AG04450 (cell line): ENCODE measurements at regions not wholly inside any gene's neighbourhood (a gene's known extent, or its start where the extent isn't known, plus 50 kb on each side); places are given as distances from the start of the nearest gene placed in this dataset.

Experiments
- CTCF ChIA-PET: fragments of 300-600, 350-600 bp; formaldehyde crosslinking; extraction: SDS; loops from one replicate; lab custom pipeline; 2022; ENCODE audit warnings: antibody characterized with exemption, inconsistent platforms; lab: Charles Lee
- POLR2A ChIA-PET: fragments of 350-600 bp; formaldehyde crosslinking; extraction: SDS; loops from one replicate; lab custom pipeline; 2021; ENCODE audit warnings: antibody characterized with exemption, inconsistent platforms; lab: Yijun Ruan, JAX
- DNase-seq: peaks from one replicate; pipeline ENCODE4 v3.0.0-alpha.2; 2011; ENCODE audit warnings: low read depth, low spot score
- H3K27ac ChIP-seq: one replicate; pipeline ENCODE4 v1.5.1; 2012; ENCODE audit warnings: low read depth, low read length, control low read depth
- H3K27me3 ChIP-seq: one replicate; pipeline ENCODE4 v1.6.0; 2012; ENCODE audit warnings: low read length; ENCODE audit not compliant: control insufficient read depth, insufficient read depth
- H3K4me3 ChIP-seq: 2 replicates; pipeline ENCODE4 v1.5.1; 2011; ENCODE audit warnings: mild to moderate bottlenecking, low read depth, low read length, control low read depth
- H3K9me3 ChIP-seq: 2 replicates; pipeline ENCODE4 v1.5.1; 2012; ENCODE audit warnings: low read length; ENCODE audit not compliant: control insufficient read depth, insufficient read depth
- TF ChIP-seq, protein P1 (sequence below): IDR thresholded peaks from 2 replicates; pipeline ENCODE4 v1.5.1; 2011; ENCODE audit warnings: low read depth, low read length, control low read depth, inconsistent platforms

DNA sequence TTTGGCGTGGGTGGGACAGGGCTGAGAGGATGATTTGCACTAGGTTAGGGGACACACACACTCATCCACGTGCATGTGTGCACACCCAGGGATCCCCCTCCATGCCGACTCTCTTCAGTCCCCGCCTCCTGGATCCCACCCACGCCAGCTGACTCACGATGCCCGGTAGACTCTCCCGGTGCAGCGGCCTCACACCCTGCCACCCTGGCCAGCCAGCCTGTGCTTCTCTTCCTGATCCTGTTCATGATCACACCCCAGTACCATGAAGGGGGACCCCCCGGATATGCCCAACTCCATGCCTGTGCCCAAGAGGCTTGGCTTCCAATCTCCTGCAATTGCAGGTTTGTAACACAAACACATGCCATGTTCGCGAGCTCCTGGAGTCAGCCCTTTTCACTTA is 157.8 kb upstream of the HDAC4 start:
- H3K4me3 ChIP-seq = no peak overlapping the region
- no peaks in the 10 kb centered on the region for H3K27me3 ChIP-seq
- H3K9me3 ChIP-seq = peaks cover 28% of the 10 kb centered on the region
- no peak overlapping the region for H3K27ac ChIP-seq
- no peak for DNase-seq
- ChIA-PET CTCF (no interaction called here), POLR2A (no interaction called here)
- TF ChIP-seq, protein P1, sequence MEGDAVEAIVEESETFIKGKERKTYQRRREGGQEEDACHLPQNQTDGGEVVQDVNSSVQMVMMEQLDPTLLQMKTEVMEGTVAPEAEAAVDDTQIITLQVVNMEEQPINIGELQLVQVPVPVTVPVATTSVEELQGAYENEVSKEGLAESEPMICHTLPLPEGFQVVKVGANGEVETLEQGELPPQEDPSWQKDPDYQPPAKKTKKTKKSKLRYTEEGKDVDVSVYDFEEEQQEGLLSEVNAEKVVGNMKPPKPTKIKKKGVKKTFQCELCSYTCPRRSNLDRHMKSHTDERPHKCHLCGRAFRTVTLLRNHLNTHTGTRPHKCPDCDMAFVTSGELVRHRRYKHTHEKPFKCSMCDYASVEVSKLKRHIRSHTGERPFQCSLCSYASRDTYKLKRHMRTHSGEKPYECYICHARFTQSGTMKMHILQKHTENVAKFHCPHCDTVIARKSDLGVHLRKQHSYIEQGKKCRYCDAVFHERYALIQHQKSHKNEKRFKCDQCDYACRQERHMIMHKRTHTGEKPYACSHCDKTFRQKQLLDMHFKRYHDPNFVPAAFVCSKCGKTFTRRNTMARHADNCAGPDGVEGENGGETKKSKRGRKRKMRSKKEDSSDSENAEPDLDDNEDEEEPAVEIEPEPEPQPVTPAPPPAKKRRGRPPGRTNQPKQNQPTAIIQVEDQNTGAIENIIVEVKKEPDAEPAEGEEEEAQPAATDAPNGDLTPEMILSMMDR = no peak

DNA sequence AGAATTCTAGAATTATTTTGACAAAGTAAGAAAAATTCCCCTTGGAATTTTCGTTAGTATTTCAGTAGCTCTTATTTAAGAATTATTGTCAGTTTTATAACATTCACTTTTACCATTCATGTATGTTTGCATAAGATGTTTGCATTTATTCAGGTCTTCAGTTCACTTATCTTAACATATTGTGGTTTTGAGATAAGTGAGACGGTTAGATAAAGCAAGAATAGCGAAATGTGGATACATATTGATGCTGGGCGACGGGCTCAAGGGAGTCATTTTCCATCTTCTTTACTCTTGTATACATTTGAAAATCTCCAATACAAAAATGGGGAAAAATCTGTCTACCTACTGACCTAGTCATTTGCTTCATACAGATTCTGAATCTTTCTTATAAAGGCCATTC is 156.7 kb upstream of the HDAC4 start:
- H3K9me3 ChIP-seq = peaks cover 22% of the 10 kb centered on the region; the same call in 1 of the 2 replicates
- no peak for DNase-seq
- no peak overlapping the region for H3K4me3 ChIP-seq
- ChIA-PET POLR2A (no interaction called here), CTCF (no interaction called here)
- TF ChIP-seq, protein P1 = no peak
- no peaks in the 10 kb centered on the region for H3K27me3 ChIP-seq
- no peak overlapping the region for H3K27ac ChIP-seq

DNA sequence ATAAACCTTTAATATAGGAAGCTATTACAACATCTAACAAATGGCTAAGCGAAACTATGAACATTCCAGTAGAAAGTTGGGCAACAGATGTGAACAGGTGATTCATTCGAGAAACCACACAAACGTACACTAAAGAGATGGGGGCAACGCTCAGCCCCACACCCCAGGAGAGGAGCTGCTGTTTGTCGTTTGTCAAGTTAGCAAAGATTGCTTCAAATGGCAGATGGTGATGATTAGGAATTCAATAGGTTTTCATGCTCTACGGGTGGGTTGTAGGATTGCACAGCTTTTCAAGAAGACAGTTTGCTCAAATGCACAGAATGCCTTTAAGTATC is 154.7 kb upstream of the HDAC4 start:
- CTCF ChIA-PET = no interaction called here
- H3K27me3 ChIP-seq = no peaks in the 10 kb centered on the region
- H3K27ac ChIP-seq = no peak overlapping the region
- H3K4me3 ChIP-seq = no peak overlapping the region
- POLR2A ChIA-PET = no interaction called here
- peaks cover 20% of the 10 kb centered on the region; the same call in 1 of the 2 replicates for H3K9me3 ChIP-seq
- no peak for DNase-seq
- TF ChIP-seq, protein P1 = no peak

DNA sequence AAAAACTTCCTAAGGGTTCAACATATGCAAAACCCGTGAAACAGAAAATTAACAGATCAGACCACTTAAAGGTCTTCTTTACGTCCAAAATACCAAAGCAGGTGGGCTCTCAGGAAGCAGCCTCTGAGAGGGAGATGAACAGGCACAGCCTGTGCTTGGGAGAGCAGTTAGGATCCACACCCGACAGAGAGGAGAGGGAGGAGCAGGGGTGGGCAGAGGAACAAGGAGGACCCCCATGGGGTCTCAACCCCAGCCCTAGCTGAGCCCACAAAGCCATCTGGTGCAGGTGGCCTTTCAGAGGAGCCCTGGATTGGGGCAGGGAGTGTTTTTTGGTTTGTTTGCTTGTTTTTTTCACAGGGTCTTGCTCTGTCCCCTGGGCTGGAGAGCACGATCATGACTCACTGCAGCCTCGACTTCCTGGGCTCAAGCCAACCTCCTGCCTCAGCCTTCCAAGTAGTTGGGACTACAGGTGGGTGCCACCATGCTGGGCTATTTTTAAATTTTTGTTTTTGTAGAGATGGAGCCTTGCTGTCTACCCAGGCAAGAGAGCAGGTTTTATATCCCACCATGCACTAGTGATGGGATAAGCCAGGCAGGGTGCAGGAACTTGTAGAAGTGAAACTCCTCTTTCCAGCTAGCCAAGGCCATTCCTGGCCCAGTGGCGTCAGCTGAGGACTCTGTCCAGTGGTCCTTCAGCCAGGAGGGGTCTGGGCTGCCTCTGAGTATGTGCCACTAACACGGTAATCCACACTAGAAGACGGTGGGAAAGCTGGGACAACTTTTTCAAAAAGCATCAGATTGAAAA is 154.1 kb upstream of the HDAC4 start:
- no peak overlapping the region for H3K27ac ChIP-seq
- no peak for DNase-seq
- H3K27me3 ChIP-seq = no peaks in the 10 kb centered on the region
- H3K4me3 ChIP-seq = no peak overlapping the region
- POLR2A ChIA-PET = no interaction called here
- H3K9me3 ChIP-seq = peaks cover 20% of the 10 kb centered on the region; the same call in 1 of the 2 replicates
- TF ChIP-seq, protein P1 = no peak
- CTCF ChIA-PET = no interaction called here

DNA sequence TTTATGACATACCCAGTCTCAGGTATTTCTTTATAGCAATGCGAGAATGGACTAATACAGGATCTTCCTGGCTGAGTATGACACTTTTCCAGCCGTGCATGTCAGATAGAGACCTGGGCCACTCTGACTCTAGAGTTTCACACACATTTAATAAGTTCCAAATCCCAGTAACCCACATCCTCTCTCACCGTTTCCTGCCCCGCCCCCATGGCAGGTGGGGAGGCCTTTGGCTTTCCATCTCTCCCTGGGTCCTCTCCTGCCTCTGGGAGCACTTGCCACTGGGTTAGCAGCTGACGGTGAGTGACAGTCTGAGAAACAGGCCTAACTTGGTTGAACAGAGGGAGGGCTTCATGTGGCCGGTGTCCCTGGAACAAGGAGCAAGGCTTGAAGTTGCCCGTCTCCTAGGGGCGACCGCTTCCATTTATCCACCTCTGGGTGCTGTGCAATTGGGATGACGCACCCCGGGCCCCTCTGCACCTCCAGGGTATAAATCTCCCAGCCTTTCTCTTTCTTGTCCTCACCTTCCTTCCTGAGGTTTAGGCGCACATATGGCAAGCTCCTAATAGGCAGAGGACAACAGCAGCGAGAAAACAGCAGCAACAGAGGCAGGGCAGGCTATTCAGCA is 152.7 kb upstream of the HDAC4 start:
- Histone ChIP-seq H3K27me3 (no peaks in the 10 kb centered on the region), H3K9me3 (peaks cover 9% of the 10 kb centered on the region), H3K4me3 (no peak overlapping the region), H3K27ac (no peak overlapping the region)
- TF ChIP-seq, protein P1 = no peak
- ChIA-PET CTCF (no interaction called here), POLR2A (no interaction called here)
- DNase-seq = no peak
